Right lobe of liver (tissue), 4 donors: ENCODE measurements at regions not wholly inside any gene's neighbourhood (a gene's known extent, or its start where the extent isn't known, plus 50 kb on each side); places are given as distances from the start of the nearest gene placed in this dataset.

ENCODE experiments used
- POLR2A ChIP-seq: fragments of 450-650 bp; IDR thresholded peaks from one replicate; pipeline ENCODE4 v1.6.1; 2017; ENCODE audit warnings: antibody characterized with exemption, mild to moderate bottlenecking
- TF ChIP-seq, protein P1 (sequence below), 4 donors: fragments of 200-600 bp in 3 of 4; fragments of 450-650 bp in 1 of 4; IDR thresholded peaks; one replicate each; pipeline versions ENCODE4 v1.5.1 to v1.8.0; 2016 to 2022; ENCODE audit warnings: antibody characterized with exemption in 4 of 4, mild to moderate bottlenecking in 2 of 4
- donor health status: DM: no; HTN: no; CAD: no.
- donor health status: DM: no; HTN: no; CAD: no.
- donor health status: DM: no; HTN: yes; CAD: no.

GRCh38 chr14:38948576-38948975, 154.5 kb downstream of the SEC23A start:
- TF ChIP-seq, protein P1, sequence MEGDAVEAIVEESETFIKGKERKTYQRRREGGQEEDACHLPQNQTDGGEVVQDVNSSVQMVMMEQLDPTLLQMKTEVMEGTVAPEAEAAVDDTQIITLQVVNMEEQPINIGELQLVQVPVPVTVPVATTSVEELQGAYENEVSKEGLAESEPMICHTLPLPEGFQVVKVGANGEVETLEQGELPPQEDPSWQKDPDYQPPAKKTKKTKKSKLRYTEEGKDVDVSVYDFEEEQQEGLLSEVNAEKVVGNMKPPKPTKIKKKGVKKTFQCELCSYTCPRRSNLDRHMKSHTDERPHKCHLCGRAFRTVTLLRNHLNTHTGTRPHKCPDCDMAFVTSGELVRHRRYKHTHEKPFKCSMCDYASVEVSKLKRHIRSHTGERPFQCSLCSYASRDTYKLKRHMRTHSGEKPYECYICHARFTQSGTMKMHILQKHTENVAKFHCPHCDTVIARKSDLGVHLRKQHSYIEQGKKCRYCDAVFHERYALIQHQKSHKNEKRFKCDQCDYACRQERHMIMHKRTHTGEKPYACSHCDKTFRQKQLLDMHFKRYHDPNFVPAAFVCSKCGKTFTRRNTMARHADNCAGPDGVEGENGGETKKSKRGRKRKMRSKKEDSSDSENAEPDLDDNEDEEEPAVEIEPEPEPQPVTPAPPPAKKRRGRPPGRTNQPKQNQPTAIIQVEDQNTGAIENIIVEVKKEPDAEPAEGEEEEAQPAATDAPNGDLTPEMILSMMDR (IDR thresholded peaks at IDR 0.05), result no peak
- no peak for TF ChIP-seq POLR2A
